Common myeloid progenitor, CD34-positive (primary cell): ENCODE measurements at regions not wholly inside any gene's neighbourhood (a gene's known extent, or its start where the extent isn't known, plus 50 kb on each side); places are given as distances from the start of the nearest gene placed in this dataset.

Experiments
- CTCF ChIA-PET: fragments of 350-600 bp; sonication (Branson Sonifier 250); formaldehyde crosslinking; loops from one replicate; lab custom pipeline; 2021; ENCODE audit warnings: antibody characterized with exemption; lab: Charles Lee
- POLR2A ChIA-PET: fragments of 350-600 bp; sonication (Branson Sonifier 250); formaldehyde crosslinking; loops from one replicate; lab custom pipeline; 2021; ENCODE audit warnings: antibody characterized with exemption; lab: Charles Lee
- DNase-seq, 3 donors: peaks; one replicate each; pipeline versions ENCODE4 v3.0.0 to v3.0.0-alpha.2; 2013
- H3K27ac ChIP-seq, 2 experiments: 1 replicate in 1 of 2; 2 replicates in 1 of 2; pipeline ENCODE4 v1.7.0; 2013; ENCODE audit warnings: inconsistent platforms in 2 of 2, low read length in 2 of 2, mild to moderate bottlenecking in 2 of 2, low read depth in 1 of 2, moderate library complexity in 1 of 2; ENCODE audit not compliant: severe bottlenecking in 2 of 2, insufficient read depth in 1 of 2, poor library complexity in 1 of 2
- H3K27me3 ChIP-seq, 5 experiments: replicated peaks in 2 of 5; 1 replicate in 3 of 5; 2 replicates in 2 of 5; pipeline versions ENCODE4 v1.6.1 to v1.7.0; 2013; ENCODE audit warnings: low read length in 4 of 5, mild to moderate bottlenecking in 2 of 5, moderate library complexity in 2 of 5, inconsistent platforms in 1 of 5; ENCODE audit not compliant: insufficient read depth in 5 of 5, control insufficient read depth in 4 of 5
- H3K36me3 ChIP-seq, 4 experiments: 1 replicate in 2 of 4; 2 replicates in 2 of 4; pipeline versions ENCODE4 v1.6.1 to v1.7.0; 2013; ENCODE audit warnings: low read length in 3 of 4, control low read depth in 1 of 4, mild to moderate bottlenecking in 1 of 4; ENCODE audit not compliant: control insufficient read depth in 4 of 4, insufficient read depth in 4 of 4
- H3K4me1 ChIP-seq, 4 experiments: 1 replicate in 3 of 4; 2 replicates in 1 of 4; pipeline versions ENCODE4 v1.6.1 to v1.7.1; 2013; ENCODE audit warnings: low read length in 3 of 4, mild to moderate bottlenecking in 3 of 4, control low read depth in 1 of 4, inconsistent platforms in 1 of 4, moderate library complexity in 1 of 4; ENCODE audit not compliant: control insufficient read depth in 4 of 4, insufficient read depth in 4 of 4; ENCODE audit errors: control extremely low read depth in 1 of 4
- H3K4me3 ChIP-seq, 7 experiments: 1 replicate in 4 of 7; 2 replicates in 3 of 7; pipeline versions ENCODE4 v1.5.1 to v1.7.0; 2013; ENCODE audit warnings: mild to moderate bottlenecking in 7 of 7, low read length in 6 of 7, moderate library complexity in 6 of 7, inconsistent platforms in 2 of 7, low read depth in 2 of 7, control low read depth in 1 of 7; ENCODE audit not compliant: insufficient read depth in 4 of 7, control insufficient read depth in 1 of 7; ENCODE audit errors: extremely low read depth in 1 of 7
- H3K9me3 ChIP-seq, 5 experiments: 1 replicate in 4 of 5; 2 replicates in 1 of 5; pipeline versions ENCODE4 v1.6.1 to v1.7.1; 2013; ENCODE audit warnings: low read length in 4 of 5, mild to moderate bottlenecking in 2 of 5, inconsistent platforms in 1 of 5, low read depth in 1 of 5, moderate library complexity in 1 of 5; ENCODE audit not compliant: control insufficient read depth in 4 of 5, insufficient read depth in 2 of 5; ENCODE audit errors: control extremely low read depth in 1 of 5
- WGBS: methylation state at CpG from one replicate; pipeline ENCODE4 v1.1.5; 2013; ENCODE audit not compliant: insufficient coverage; 5-methylcytosine and 5-hydroxymethylcytosine counted together

GRCh38 chr14:101077481-101078074, 174.1 kb upstream of the RTL1 start:
- POLR2A ChIA-PET, result no interaction called here
- WGBS, result 2% methylated on average over 26 of the region's 38 CpGs
- no peak overlapping the region for H3K27ac ChIP-seq
- peaks cover 0 to 41% (median 41%) of the 10 kb centered on the region in 4 experiments for H3K4me1 ChIP-seq
- no peaks in the 10 kb centered on the region for H3K27me3 ChIP-seq
- peak overlapping the region in 6 of 7 experiments; percentile 19 to 72 (median 52) for H3K4me3 ChIP-seq
- H3K9me3 ChIP-seq, result no peaks in the 10 kb centered on the region
- CTCF ChIA-PET, result interaction anchor here (0.8 kb wide), 1 partner anchor 43 kb away, joined by 4 read pairs; no protein-coding TSS in a partner anchor
- no peaks in the 10 kb centered on the region for H3K36me3 ChIP-seq
- DNase-seq, result peak; percentile 12 to 81 (median 74)

- no peaks in the 10 kb centered on the region for H3K9me3 ChIP-seq
- ChIA-PET POLR2A (no interaction called here), CTCF (no interaction called here)
- no peaks in the 10 kb centered on the region for H3K36me3 ChIP-seq
- DNase-seq, result no peak
- 96% methylated on average over 2 of the region's 8 CpGs for WGBS
- no peaks in the 10 kb centered on the region for H3K27me3 ChIP-seq
- H3K27ac ChIP-seq, result no peak overlapping the region
- H3K4me3 ChIP-seq, result peak overlapping the region in 1 of 7 experiments; percentile 72
- peaks cover 0 to 37% (median 34%) of the 10 kb centered on the region in 4 experiments for H3K4me1 ChIP-seq
Measured at GRCh38 chr14:101078170-101078891, 174.8 kb upstream of the RTL1 start.

GRCh38 chr14:101078892-101079221, 175.3 kb upstream of the RTL1 start:
- no peaks in the 10 kb centered on the region for H3K9me3 ChIP-seq
- no peak overlapping the region for H3K27ac ChIP-seq
- H3K4me1 ChIP-seq, result peaks cover 0 to 34% (median 29%) of the 10 kb centered on the region in 4 experiments
- DNase-seq, result no peak
- no peaks in the 10 kb centered on the region for H3K36me3 ChIP-seq
- 96% methylated on average over 4 of the region's 9 CpGs for WGBS
- CTCF ChIA-PET, result interaction anchor here (0.6 kb wide), 1 partner anchor 11 kb away, joined by 3 read pairs; no protein-coding TSS in a partner anchor
- POLR2A ChIA-PET, result no interaction called here
- no peak overlapping the region for H3K4me3 ChIP-seq
- no peaks in the 10 kb centered on the region for H3K27me3 ChIP-seq

- H3K36me3 ChIP-seq, result no peaks in the 10 kb centered on the region
- ChIA-PET CTCF (interaction anchor here (1.2 kb wide), 1 partner anchor 154 kb away, joined by 3 read pairs; no protein-coding TSS in a partner anchor), POLR2A (no interaction called here)
- DNase-seq, result no peak
- H3K27ac ChIP-seq, result no peak overlapping the region
- WGBS, result no CpG with 5 or more reads among the region's 2 CpGs
- no peak overlapping the region for H3K4me3 ChIP-seq
- peaks cover 0 to 22% (median 20%) of the 10 kb centered on the region in 4 experiments for H3K4me1 ChIP-seq
- H3K9me3 ChIP-seq, result no peaks in the 10 kb centered on the region
- H3K27me3 ChIP-seq, result no peaks in the 10 kb centered on the region
Measured at GRCh38 chr14:101080922-101081593, 177.5 kb upstream of the RTL1 start.

GRCh38 chr14:101082036-101082435, 178.5 kb upstream of the RTL1 start:
- no peak for DNase-seq
- POLR2A ChIA-PET, result interaction anchor here (0.6 kb wide), 1 partner anchor 155 kb away, joined by 3 read pairs; no protein-coding TSS in a partner anchor
- CTCF ChIA-PET, result no interaction called here
- no peaks in the 10 kb centered on the region for H3K27me3 ChIP-seq
- H3K36me3 ChIP-seq, result no peaks in the 10 kb centered on the region
- no peak overlapping the region for H3K27ac ChIP-seq
- 98% methylated on average over 7 of the region's 10 CpGs for WGBS
- peaks cover 0 to 12% (median 11%) of the 10 kb centered on the region in 4 experiments for H3K4me1 ChIP-seq
- no peak overlapping the region for H3K4me3 ChIP-seq
- no peaks in the 10 kb centered on the region for H3K9me3 ChIP-seq

GRCh38 chr14:101082436-101083384, 179.2 kb upstream of the RTL1 start:
- ChIA-PET CTCF (no interaction called here), POLR2A (no interaction called here)
- no peak overlapping the region for H3K4me3 ChIP-seq
- H3K27ac ChIP-seq, result no peak overlapping the region
- 96% methylated on average over 10 of the region's 10 CpGs for WGBS
- H3K36me3 ChIP-seq, result no peaks in the 10 kb centered on the region
- H3K9me3 ChIP-seq, result no peaks in the 10 kb centered on the region
- no peaks in the 10 kb centered on the region for H3K27me3 ChIP-seq
- no peak for DNase-seq
- H3K4me1 ChIP-seq, result peaks cover 0 to 5% (median 4%) of the 10 kb centered on the region in 4 experiments
